ENCODE measurements at regions not wholly inside any gene's neighbourhood (a gene's known extent, or its start where the extent isn't known, plus 50 kb on each side); places are given as distances from the start of the nearest gene placed in this dataset.

DNA sequence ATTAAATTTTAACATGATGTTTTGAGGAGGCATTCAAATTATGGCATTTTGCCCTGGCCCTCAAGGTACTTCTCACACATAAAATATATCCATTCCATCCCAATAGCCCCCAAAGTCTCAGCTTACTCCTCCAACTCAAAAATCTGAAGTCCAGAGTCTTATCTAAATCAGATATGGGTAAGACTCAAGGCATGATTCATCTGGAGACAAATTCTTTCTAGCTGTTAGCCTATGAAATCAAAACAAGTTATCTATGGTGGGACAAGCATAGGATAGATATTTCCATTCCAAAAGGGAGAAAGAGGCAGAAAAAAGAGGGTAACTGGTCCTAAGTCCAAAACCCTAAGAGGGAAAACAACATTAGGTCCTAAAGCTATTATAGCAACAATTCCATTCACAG is 408.4 kb downstream of the ZNF608 start:
- ChIA-PET POLR2A (no interaction called here), CTCF (ENCODE audit: low intra/inter-chr PET ratio, low total read pairs) (no interaction called here)
- TF ChIP-seq MBNL3 (CRISPR knock-in tag; conservative IDR thresholded peaks at IDR 0.05), result no peak
- TF ChIP-seq CENPX (CRISPR knock-in tag; IDR thresholded peaks at IDR 0.05), result no peak
- no peak for TF ChIP-seq TBL1XR1 (IDR thresholded peaks at IDR 0.05; ENCODE audit: borderline replicate concordance, low read length, partially characterized antibody)
- TF ChIP-seq RCOR2 (CRISPR knock-in tag; IDR thresholded peaks at IDR 0.05), result no peak
- no peak for TF ChIP-seq THAP11 (CRISPR knock-in tag; IDR thresholded peaks at IDR 0.05)
- TF ChIP-seq ASH2L (IDR thresholded peaks at IDR 0.05; ENCODE audit: insufficient read length, low read depth, low read length), result no peak
- Histone ChIP-seq H3K27me3 (ENCODE audit: control insufficient read depth in 1 of 2, insufficient read depth in 2 of 2, low read length in 2 of 2) (no peaks in the 10 kb centered on the region), H3K27ac (ENCODE audit: extremely low read length, insufficient read depth, low read length) (no peak overlapping the region), H3K4me3 (replicated peaks in 1 of 3; ENCODE audit: insufficient read depth in 1 of 3, low read depth in 2 of 3, low read length in 3 of 3) (no peak overlapping the region), H3K4me2 (ENCODE audit: low read depth, low read length) (no peak overlapping the region), H3K36me3 (replicated peaks in 1 of 2; ENCODE audit: control insufficient read depth in 1 of 2, insufficient read depth in 2 of 2, low read length in 2 of 2) (no peaks in the 10 kb centered on the region), H3K9ac (ENCODE audit: insufficient read depth, low read depth, low read length) (no peak overlapping the region), H2AFZ (ENCODE audit: low read length) (no peak overlapping the region), H3K79me2 (ENCODE audit: insufficient read depth, low read length) (no peaks in the 10 kb centered on the region), H4K20me1 (ENCODE audit: insufficient read depth, low read length) (no peaks in the 10 kb centered on the region), H3K9me3 (ENCODE audit: low read length) (no peaks in the 10 kb centered on the region), H3K4me1 (ENCODE audit: insufficient read depth, low read length) (no peaks in the 10 kb centered on the region)
- in situ Hi-C loops (cut with HindIII; ENCODE audit: extremely low pct_ligation_motif_present, low pct_unique_long_range_greater_than_20kb), result no loop called here
- no peak for FAIRE-seq
- no peak for DNase-seq (ENCODE audit: low spot score)
- ATAC-seq, result no peak
- BruUV-seq (replicated peaks), result no TSS peak
- intact Hi-C loops (cut with micrococcal nuclease; ENCODE audit: unreplicated experiment), result no loop called here

DNA sequence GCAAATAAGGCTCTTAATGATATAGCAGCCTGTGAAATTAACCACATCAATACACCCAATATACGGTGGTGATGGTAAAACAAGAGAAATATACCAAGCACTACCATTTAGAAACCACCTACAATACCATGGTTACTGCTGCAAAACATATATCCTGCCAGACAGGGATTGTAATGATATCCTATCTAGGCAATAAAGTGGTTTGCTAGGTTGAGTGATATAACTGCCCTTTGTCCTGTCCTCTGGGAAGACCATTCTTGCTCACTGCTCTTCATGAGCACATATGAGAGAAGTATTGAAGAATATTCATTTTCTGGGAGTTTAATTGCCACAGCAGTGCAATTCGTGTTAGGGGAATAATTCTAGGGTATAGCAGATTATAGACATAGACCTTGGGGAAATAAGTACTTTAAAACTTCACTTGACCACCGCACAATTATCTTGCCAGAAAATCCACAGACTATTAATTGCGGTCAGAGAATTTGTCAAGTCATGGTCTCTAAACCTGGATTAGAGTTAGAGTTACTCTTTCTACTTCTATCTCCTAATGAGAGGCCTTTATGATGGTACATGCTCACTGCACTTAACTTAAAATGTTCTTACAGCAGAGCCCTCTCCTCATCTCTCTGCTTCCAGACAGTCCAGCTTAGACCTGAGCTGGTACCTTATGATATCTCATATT is 413.0 kb downstream of the ZNF608 start:
- WGBS (ENCODE audit: low lambda C conversion rate), result 25% methylated on average over 4 of the region's 4 CpGs
- no peak overlapping the region for H3K27ac ChIP-seq (ENCODE audit: extremely low read length, insufficient read depth, low read length)
- no peak overlapping the region for H2AFZ ChIP-seq (ENCODE audit: low read length)
- H3K27me3 ChIP-seq (ENCODE audit: control insufficient read depth in 1 of 2, insufficient read depth in 2 of 2, low read length in 2 of 2), result no peaks in the 10 kb centered on the region
- BruUV-seq (replicated peaks), result no TSS peak
- CTCF ChIA-PET (ENCODE audit: low intra/inter-chr PET ratio, low total read pairs), result no interaction called here
- no peaks in the 10 kb centered on the region for H4K20me1 ChIP-seq (ENCODE audit: insufficient read depth, low read length)
- H3K36me3 ChIP-seq (replicated peaks in 1 of 2; ENCODE audit: control insufficient read depth in 1 of 2, insufficient read depth in 2 of 2, low read length in 2 of 2), result no peaks in the 10 kb centered on the region
- TF ChIP-seq SAFB2 (CRISPR knock-in tag; IDR thresholded peaks at IDR 0.05; ENCODE audit: borderline replicate concordance, low read depth) (no peak), ZNF788 (CRISPR knock-in tag; IDR thresholded peaks at IDR 0.05; ENCODE audit: borderline replicate concordance) (no peak), NFE2L2 (IDR thresholded peaks at IDR 0.05; ENCODE audit: low read length) (peak; percentile 45), GATA4 (IDR thresholded peaks at IDR 0.05; ENCODE audit: borderline replicate concordance, low read depth) (no peak), ZNF501 (CRISPR knock-in tag; IDR thresholded peaks at IDR 0.05) (no peak)
- no peak for FAIRE-seq
- POLR2A ChIA-PET, result no interaction called here
- ATAC-seq, result no peak
- H3K4me1 ChIP-seq (ENCODE audit: insufficient read depth, low read length), result no peaks in the 10 kb centered on the region
- in situ Hi-C loops (cut with HindIII; ENCODE audit: extremely low pct_ligation_motif_present, low pct_unique_long_range_greater_than_20kb) (no loop called here), intact Hi-C loops (cut with micrococcal nuclease; ENCODE audit: unreplicated experiment) (no loop called here)
- H3K9ac ChIP-seq (ENCODE audit: insufficient read depth, low read depth, low read length), result no peak overlapping the region
- no peak overlapping the region for H3K4me3 ChIP-seq (replicated peaks in 1 of 3; ENCODE audit: insufficient read depth in 1 of 3, low read depth in 2 of 3, low read length in 3 of 3)
- H3K79me2 ChIP-seq (ENCODE audit: insufficient read depth, low read length), result no peaks in the 10 kb centered on the region
- DNase-seq (ENCODE audit: low spot score), result no peak
- no peak overlapping the region for H3K4me2 ChIP-seq (ENCODE audit: low read depth, low read length)
- no peaks in the 10 kb centered on the region for H3K9me3 ChIP-seq (ENCODE audit: low read length)
